ENCODE measurements at regions not wholly inside any gene's neighbourhood (a gene's known extent, or its start where the extent isn't known, plus 50 kb on each side); places are given as distances from the start of the nearest gene placed in this dataset.

DNA sequence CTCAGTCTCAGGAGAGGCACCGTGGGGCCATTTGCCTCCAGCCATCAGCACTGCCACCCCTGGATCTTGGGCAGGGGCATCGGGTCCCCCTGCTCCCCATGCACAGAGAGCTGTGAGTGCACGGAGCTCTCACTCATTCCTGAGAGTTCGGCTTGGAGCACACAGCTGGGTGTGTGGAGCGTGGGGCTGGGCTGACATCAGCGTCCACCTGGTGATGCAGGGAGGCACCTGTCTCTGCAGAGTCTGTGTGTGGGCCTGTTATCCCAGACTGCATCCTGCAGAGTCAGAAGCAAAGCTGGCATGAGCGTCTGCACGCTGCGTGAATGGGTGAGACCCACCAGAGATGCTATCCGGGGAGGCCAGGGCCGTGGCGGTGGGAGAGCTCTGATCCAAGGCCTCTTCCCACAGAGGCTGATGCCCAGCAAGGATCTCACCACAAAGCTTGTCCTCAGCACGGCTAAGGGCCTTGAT is 248.8 kb upstream of the AFDN start:
- no peak for TF ChIP-seq ARNT (IDR thresholded peaks at IDR 0.05)
- TF ChIP-seq FOXM1 (IDR thresholded peaks at IDR 0.05; ENCODE audit: borderline replicate concordance): no peak
- TF ChIP-seq ZNF384 (IDR thresholded peaks at IDR 0.05): no peak
- no peak for TF ChIP-seq HDGF (IDR thresholded peaks at IDR 0.05; ENCODE audit: borderline replicate concordance)
- TF ChIP-seq BHLHE40 (IDR thresholded peaks at IDR 0.05; ENCODE audit: borderline replicate concordance): no peak
- TF ChIP-seq, protein P1, sequence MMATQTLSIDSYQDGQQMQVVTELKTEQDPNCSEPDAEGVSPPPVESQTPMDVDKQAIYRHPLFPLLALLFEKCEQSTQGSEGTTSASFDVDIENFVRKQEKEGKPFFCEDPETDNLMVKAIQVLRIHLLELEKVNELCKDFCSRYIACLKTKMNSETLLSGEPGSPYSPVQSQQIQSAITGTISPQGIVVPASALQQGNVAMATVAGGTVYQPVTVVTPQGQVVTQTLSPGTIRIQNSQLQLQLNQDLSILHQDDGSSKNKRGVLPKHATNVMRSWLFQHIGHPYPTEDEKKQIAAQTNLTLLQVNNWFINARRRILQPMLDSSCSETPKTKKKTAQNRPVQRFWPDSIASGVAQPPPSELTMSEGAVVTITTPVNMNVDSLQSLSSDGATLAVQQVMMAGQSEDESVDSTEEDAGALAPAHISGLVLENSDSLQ (IDR thresholded peaks at IDR 0.05): no peak
- no peak for TF ChIP-seq NFRKB (IDR thresholded peaks at IDR 0.05)
- no peak for TF ChIP-seq FOXA1 (IDR thresholded peaks at IDR 0.05)
- no peak for TF ChIP-seq SP1 (IDR thresholded peaks at IDR 0.05)
- DNase-seq (ENCODE audit: extremely low spot score): no peak
- CTCF ChIA-PET: no interaction called here
- POLR2A ChIA-PET: interaction anchor here (0.7 kb wide), 1 partner anchor 249 kb away, joined by 4 read pairs; no protein-coding TSS in a partner anchor

DNA sequence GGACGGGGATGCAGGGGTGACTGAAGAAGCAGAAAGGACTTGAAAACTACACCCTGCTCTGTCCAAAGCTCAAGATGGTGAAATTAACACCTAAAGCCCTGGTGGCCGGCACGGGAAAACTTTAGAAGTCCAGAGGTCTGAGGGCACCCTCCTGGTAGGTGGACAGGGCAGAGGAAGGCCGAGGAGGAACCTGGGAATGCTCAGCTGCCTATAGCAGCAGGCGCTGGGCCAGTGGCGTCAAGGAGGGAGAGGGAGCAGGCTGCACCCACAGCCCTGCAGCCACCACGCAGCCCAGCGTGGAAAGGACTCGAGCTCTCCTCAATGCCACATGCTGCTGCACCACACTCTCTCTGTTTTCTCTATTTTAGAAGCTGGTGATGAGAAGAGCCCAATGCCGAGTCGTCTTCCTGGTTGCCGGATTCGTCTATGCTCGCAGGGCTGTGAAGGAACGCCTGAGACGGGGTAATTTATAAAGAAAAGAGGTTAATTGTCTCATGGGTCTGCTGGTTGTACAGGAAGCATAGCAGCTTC is 248.3 kb upstream of the AFDN start:
- TF ChIP-seq TARDBP (IDR thresholded peaks at IDR 0.05) (no peak), BHLHE40 (IDR thresholded peaks at IDR 0.05; ENCODE audit: borderline replicate concordance) (no peak), ELF4 (IDR thresholded peaks at IDR 0.05) (no peak), FOXM1 (IDR thresholded peaks at IDR 0.05; ENCODE audit: borderline replicate concordance) (no peak)
- TF ChIP-seq, protein P1 (IDR thresholded peaks at IDR 0.05): no peak
- CTCF ChIA-PET: no interaction called here
- DNase-seq (ENCODE audit: extremely low spot score): no peak
- POLR2A ChIA-PET: interaction anchor here (0.7 kb wide), 1 partner anchor 249 kb away, joined by 4 read pairs; no protein-coding TSS in a partner anchor

DNA sequence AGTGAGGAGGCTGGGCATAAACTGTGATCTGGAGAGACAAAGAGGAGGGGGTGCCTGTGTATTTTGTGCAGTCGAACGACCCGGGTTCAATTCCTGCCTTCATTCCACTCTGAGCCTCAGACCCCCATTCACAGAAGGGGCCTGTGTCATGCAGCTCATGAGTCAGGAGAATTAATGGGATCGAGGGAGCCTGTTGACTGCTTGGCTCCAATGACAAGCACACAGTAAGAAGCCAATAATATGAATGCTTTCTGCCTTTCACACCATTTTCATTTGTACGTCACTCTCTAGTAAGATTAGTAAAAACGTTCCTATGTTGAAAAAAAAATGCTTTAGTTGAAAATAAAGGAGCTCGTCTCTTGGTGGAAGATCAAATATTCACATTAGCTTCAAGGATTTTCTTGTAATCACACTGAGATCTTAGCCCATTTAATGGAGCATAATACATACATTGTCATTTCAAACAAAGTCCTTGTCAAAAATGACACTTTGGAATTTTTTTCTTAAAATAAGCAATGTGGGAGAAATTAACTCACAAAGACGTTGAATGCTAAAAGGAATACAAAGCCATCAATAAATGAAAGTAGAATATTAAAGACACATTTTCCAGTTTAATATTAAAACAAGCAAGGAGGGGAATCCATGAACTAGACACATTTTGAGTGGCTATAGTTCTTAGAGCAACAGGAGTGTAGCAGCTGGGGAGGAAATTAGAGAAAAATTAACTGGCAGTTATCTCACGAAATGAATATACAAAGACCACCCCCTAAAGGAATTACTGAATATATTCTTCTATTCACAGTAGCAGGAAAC is 246.7 kb upstream of the AFDN start:
- DNase-seq (ENCODE audit: extremely low spot score): no peak
- TF ChIP-seq SP1 (IDR thresholded peaks at IDR 0.05) (no peak), FOXA1 (IDR thresholded peaks at IDR 0.05) (no peak), ELF4 (IDR thresholded peaks at IDR 0.05) (no peak), CTBP1 (IDR thresholded peaks at IDR 0.05; ENCODE audit: borderline replicate concordance) (no peak), NFRKB (IDR thresholded peaks at IDR 0.05) (no peak)
- ChIA-PET POLR2A (interaction anchor here (0.7 kb wide), 1 partner anchor 209 kb away, joined by 3 read pairs; no protein-coding TSS in a partner anchor), CTCF (no interaction called here)

DNA sequence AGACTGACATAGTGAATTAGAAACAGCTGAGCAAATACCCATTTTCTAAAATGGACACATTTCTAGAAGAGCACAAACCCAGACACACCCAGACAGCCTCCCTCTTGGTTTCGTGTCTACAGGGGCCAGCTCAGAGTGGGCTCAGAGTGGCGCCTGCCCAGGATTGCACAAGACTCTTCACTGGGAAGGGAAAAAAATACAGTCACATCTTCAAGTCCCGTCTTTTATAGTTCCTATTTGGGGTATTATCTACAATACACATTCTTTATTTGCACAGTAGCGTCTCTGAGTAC is 246.1 kb upstream of the AFDN start:
- DNase-seq (ENCODE audit: extremely low spot score): no peak
- TF ChIP-seq TARDBP (IDR thresholded peaks at IDR 0.05): no peak
- TF ChIP-seq SUZ12 (IDR thresholded peaks at IDR 0.05): no peak
- TF ChIP-seq FOXK2 (IDR thresholded peaks at IDR 0.05): no peak
- no peak for TF ChIP-seq SP1 (IDR thresholded peaks at IDR 0.05)
- TF ChIP-seq FOXM1 (IDR thresholded peaks at IDR 0.05; ENCODE audit: borderline replicate concordance): no peak
- TF ChIP-seq, protein P1 (IDR thresholded peaks at IDR 0.05): no peak
- TF ChIP-seq CTBP1 (IDR thresholded peaks at IDR 0.05; ENCODE audit: borderline replicate concordance): no peak
- no peak for TF ChIP-seq HDGF (IDR thresholded peaks at IDR 0.05; ENCODE audit: borderline replicate concordance)
- no peak for TF ChIP-seq LEF1 (IDR thresholded peaks at IDR 0.05; ENCODE audit: borderline replicate concordance)
- TF ChIP-seq L3MBTL2 (conservative IDR thresholded peaks at IDR 0.05): no peak
- no peak for TF ChIP-seq BHLHE40 (IDR thresholded peaks at IDR 0.05; ENCODE audit: borderline replicate concordance)
- TF ChIP-seq ELF4 (IDR thresholded peaks at IDR 0.05): no peak
- TF ChIP-seq ARNT (IDR thresholded peaks at IDR 0.05): no peak
- no peak for TF ChIP-seq ZNF384 (IDR thresholded peaks at IDR 0.05)
- TF ChIP-seq NFRKB (IDR thresholded peaks at IDR 0.05): no peak
- TF ChIP-seq FOXA1 (IDR thresholded peaks at IDR 0.05): no peak
- CTCF ChIA-PET: no interaction called here
- POLR2A ChIA-PET: interaction anchor here (0.7 kb wide), 1 partner anchor 209 kb away, joined by 3 read pairs; no protein-coding TSS in a partner anchor

DNA sequence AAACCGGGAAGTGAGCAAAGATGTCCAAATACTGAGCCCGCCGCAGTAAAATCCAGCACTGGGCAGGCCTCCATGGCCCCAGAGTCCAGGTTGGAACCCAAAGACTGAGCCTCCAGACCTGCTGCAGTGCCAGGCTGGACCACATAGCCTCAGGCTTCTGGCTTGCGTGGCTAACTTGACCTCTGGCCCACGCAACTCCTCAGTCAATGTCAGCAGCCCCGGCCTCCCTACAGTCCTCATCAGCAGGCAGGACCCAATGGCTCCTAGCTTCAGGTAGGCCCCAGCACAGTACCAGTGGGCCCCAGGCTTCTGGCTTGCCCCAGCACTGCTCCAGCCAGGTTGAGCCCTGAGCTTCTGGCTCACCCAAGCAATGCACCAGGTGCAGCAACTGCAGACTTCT is 245.1 kb upstream of the AFDN start:
- ChIA-PET POLR2A (no interaction called here), CTCF (no interaction called here)
- TF ChIP-seq, protein P1 (IDR thresholded peaks at IDR 0.05): no peak
- TF ChIP-seq ARNT (IDR thresholded peaks at IDR 0.05): no peak
- no peak for TF ChIP-seq FOXK2 (IDR thresholded peaks at IDR 0.05)
- no peak for TF ChIP-seq ELF4 (IDR thresholded peaks at IDR 0.05)
- TF ChIP-seq L3MBTL2 (conservative IDR thresholded peaks at IDR 0.05): no peak
- no peak for TF ChIP-seq SUZ12 (IDR thresholded peaks at IDR 0.05)
- TF ChIP-seq CTBP1 (IDR thresholded peaks at IDR 0.05; ENCODE audit: borderline replicate concordance): no peak
- TF ChIP-seq SP1 (IDR thresholded peaks at IDR 0.05): no peak
- no peak for TF ChIP-seq NFRKB (IDR thresholded peaks at IDR 0.05)
- no peak for TF ChIP-seq HDGF (IDR thresholded peaks at IDR 0.05; ENCODE audit: borderline replicate concordance)
- TF ChIP-seq FOXA1 (IDR thresholded peaks at IDR 0.05): no peak
- TF ChIP-seq BHLHE40 (IDR thresholded peaks at IDR 0.05; ENCODE audit: borderline replicate concordance): no peak
- no peak for TF ChIP-seq LEF1 (IDR thresholded peaks at IDR 0.05; ENCODE audit: borderline replicate concordance)
- no peak for TF ChIP-seq FOXM1 (IDR thresholded peaks at IDR 0.05; ENCODE audit: borderline replicate concordance)
- no peak for TF ChIP-seq TARDBP (IDR thresholded peaks at IDR 0.05)
- no peak for TF ChIP-seq ZNF384 (IDR thresholded peaks at IDR 0.05)
- no peak for DNase-seq (ENCODE audit: extremely low spot score)

All from HEK293T (cell line).